Stomach (tissue), 8 donors: ENCODE measurements at regions not wholly inside any gene's neighbourhood (a gene's known extent, or its start where the extent isn't known, plus 50 kb on each side); places are given as distances from the start of the nearest gene placed in this dataset.

Experiments
- DNase-seq, 2 donors: peaks; one replicate each; pipeline versions ENCODE4 v3.0.0 to v3.0.0-alpha.2; 2013 to 2019
- H3K27ac ChIP-seq, 5 donors: fragments of 200-600 bp in 4 of 5; sonication (generic) in 4 of 5; one replicate each; pipeline ENCODE4 v1.5.1; 2013 to 2019; ENCODE audit warnings: mild to moderate bottlenecking in 1 of 5, moderate library complexity in 1 of 5
- H3K27me3 ChIP-seq, 3 donors: fragments of 200-600 bp; sonication (generic); one replicate each; pipeline ENCODE4 v1.5.1; 2017 to 2019; ENCODE audit warnings: mixed run types in 1 of 3
- H3K36me3 ChIP-seq, 4 donors: fragments of 200-600 bp; sonication (generic); 1 replicate in 3 of 4; 2 replicates in 1 of 4; pipeline ENCODE4 v1.5.1; 2016 to 2019
- H3K4me1 ChIP-seq, 4 donors: fragments of 200-600 bp; sonication (generic); one replicate each; pipeline ENCODE4 v1.5.1; 2016 to 2019
- H3K4me3 ChIP-seq, 4 donors: fragments of 200-600 bp; sonication (generic) in 3 of 4; one replicate each; pipeline ENCODE4 v1.5.1; 2016 to 2019; ENCODE audit warnings: mild to moderate bottlenecking in 1 of 4
- H3K9me3 ChIP-seq, 4 donors: fragments of 200-600 bp; sonication (generic); one replicate each; pipeline ENCODE4 v1.5.1; 2016 to 2019
- CTCF ChIP-seq, 7 experiments: fragments of 450-650 bp in 4 of 7; fragments of 200-600 bp in 3 of 7; sonication (generic) in 3 of 7; IDR thresholded peaks; one replicate each; pipeline ENCODE4 v1.5.1; 2016 to 2019; ENCODE audit warnings: antibody characterized with exemption in 7 of 7, control low read depth in 2 of 7, mild to moderate bottlenecking in 1 of 7
- EP300 ChIP-seq: sonication (generic); formaldehyde crosslinking; IDR thresholded peaks from one replicate; pipeline ENCODE4 v1.6.1; 2017; ENCODE audit warnings: antibody characterized with exemption
- POLR2A ChIP-seq, 4 donors: fragments of 450-650 bp; IDR thresholded peaks; one replicate each; pipeline ENCODE4 v1.6.1; 2016; ENCODE audit warnings: antibody characterized with exemption in 4 of 4, control low read depth in 2 of 4, mild to moderate bottlenecking in 1 of 4, moderate library complexity in 1 of 4
- POLR2AphosphoS5 ChIP-seq, 3 donors: sonication (generic); formaldehyde crosslinking; IDR thresholded peaks; one replicate each; pipeline ENCODE4 v1.6.1; 2016; ENCODE audit warnings: antibody characterized with exemption in 3 of 3
- WGBS, 5 donors: extraction: QIAGEN DNeasy Blood & Tissue Kit in 3 of 5; methylation state at CpG; one replicate each; pipeline versions ENCODE4 v1.1.5 to v1.1.7; 2013 to 2018; 5-methylcytosine and 5-hydroxymethylcytosine counted together
- intact Hi-C: fragments of 100-400 bp; cut with DNase I; formaldehyde crosslinking; loops from one replicate; pipeline ENCODE4 v1.15.1; 2023; ENCODE audit warnings: low total_unique reads
- donor health status: healthy with polysubstance abuse.
- donor health status: Bipolar disorder and iron deficiency.
- donor health status: healthy.

- no peaks in the 10 kb centered on the region for H3K27me3 ChIP-seq
- no peak for TF ChIP-seq CTCF (IDR thresholded peaks at IDR 0.05)
- no peak for TF ChIP-seq EP300
- TF ChIP-seq POLR2AphosphoS5 (IDR thresholded peaks at IDR 0.05): no peak
- no peak for TF ChIP-seq POLR2A (IDR thresholded peaks at IDR 0.05)
Measured at GRCh38 chr2:57460396-57461276, 586.0 kb upstream of the VRK2 start.

GRCh38 chr2:57461624-57462023, 585.0 kb upstream of the VRK2 start:
- DNase-seq: no peak
- Histone ChIP-seq H3K9me3 (no peaks in the 10 kb centered on the region), H3K27ac (no peak overlapping the region), H3K4me3 (no peak overlapping the region), H3K27me3 (no peaks in the 10 kb centered on the region), H3K4me1 (no peaks in the 10 kb centered on the region), H3K36me3 (no peaks in the 10 kb centered on the region)
- no peak for TF ChIP-seq POLR2AphosphoS5 (IDR thresholded peaks at IDR 0.05)
- no peak for TF ChIP-seq EP300
- TF ChIP-seq POLR2A (IDR thresholded peaks at IDR 0.05): no peak
- TF ChIP-seq CTCF (IDR thresholded peaks at IDR 0.05): no peak
- intact Hi-C loops: no loop called here
- WGBS, 5 donors: 44 to 71% (median 62%) methylated on average over 4 of the region's 4 CpGs

More at GRCh38 chr2:57460396-57461276, 586.0 kb upstream of the VRK2 start:
- intact Hi-C loops: no loop called here
- no peak for DNase-seq
- WGBS, 5 donors: 64 to 79% (median 73%) methylated on average over 2 of the region's 2 CpGs
- H3K4me1 ChIP-seq: no peaks in the 10 kb centered on the region
- H3K27ac ChIP-seq: no peak overlapping the region
- H3K9me3 ChIP-seq: no peaks in the 10 kb centered on the region
- H3K36me3 ChIP-seq: no peaks in the 10 kb centered on the region
- no peak overlapping the region for H3K4me3 ChIP-seq

GRCh38 chr2:57465067-57465466, 581.5 kb upstream of the VRK2 start:
- H3K36me3 ChIP-seq: no peaks in the 10 kb centered on the region
- intact Hi-C loops: no loop called here
- H3K4me1 ChIP-seq: no peaks in the 10 kb centered on the region
- H3K27ac ChIP-seq: no peak overlapping the region
- H3K9me3 ChIP-seq: no peaks in the 10 kb centered on the region
- no peak for TF ChIP-seq CTCF (IDR thresholded peaks at IDR 0.05)
- TF ChIP-seq POLR2A (IDR thresholded peaks at IDR 0.05): no peak
- no peak for TF ChIP-seq EP300
- no peak for TF ChIP-seq POLR2AphosphoS5 (IDR thresholded peaks at IDR 0.05)
- WGBS, 5 donors: 90 to 95% (median 92%) methylated on average over 6 of the region's 6 CpGs
- no peak overlapping the region for H3K4me3 ChIP-seq
- no peak for DNase-seq
- no peaks in the 10 kb centered on the region for H3K27me3 ChIP-seq

GRCh38 chr2:57465967-57466366, 580.6 kb upstream of the VRK2 start:
- DNase-seq: no peak
- Histone ChIP-seq H3K27me3 (no peaks in the 10 kb centered on the region), H3K9me3 (no peaks in the 10 kb centered on the region), H3K27ac (no peak overlapping the region), H3K4me1 (no peaks in the 10 kb centered on the region), H3K36me3 (no peaks in the 10 kb centered on the region), H3K4me3 (no peak overlapping the region)
- WGBS, 5 donors: 72 to 84% (median 75%) methylated on average over 2 of the region's 2 CpGs
- TF ChIP-seq EP300: no peak
- no peak for TF ChIP-seq CTCF (IDR thresholded peaks at IDR 0.05)
- TF ChIP-seq POLR2A (IDR thresholded peaks at IDR 0.05): no peak
- TF ChIP-seq POLR2AphosphoS5 (IDR thresholded peaks at IDR 0.05): no peak
- intact Hi-C loops: no loop called here
